C4-2B (cell line): ENCODE measurements at regions not wholly inside any gene's neighbourhood (a gene's known extent, or its start where the extent isn't known, plus 50 kb on each side); places are given as distances from the start of the nearest gene placed in this dataset.

ENCODE experiments used
- ZFX ChIP-seq: fragments of 450-650 bp; IDR thresholded peaks from 2 replicates; pipeline ENCODE4 v1.6.1; 2017
- TF ChIP-seq, protein P1 (sequence below): fragments of 450-650 bp; conservative IDR thresholded peaks from 2 replicates; pipeline ENCODE4 v1.5.1; 2017; ENCODE audit warnings: mild to moderate bottlenecking

DNA sequence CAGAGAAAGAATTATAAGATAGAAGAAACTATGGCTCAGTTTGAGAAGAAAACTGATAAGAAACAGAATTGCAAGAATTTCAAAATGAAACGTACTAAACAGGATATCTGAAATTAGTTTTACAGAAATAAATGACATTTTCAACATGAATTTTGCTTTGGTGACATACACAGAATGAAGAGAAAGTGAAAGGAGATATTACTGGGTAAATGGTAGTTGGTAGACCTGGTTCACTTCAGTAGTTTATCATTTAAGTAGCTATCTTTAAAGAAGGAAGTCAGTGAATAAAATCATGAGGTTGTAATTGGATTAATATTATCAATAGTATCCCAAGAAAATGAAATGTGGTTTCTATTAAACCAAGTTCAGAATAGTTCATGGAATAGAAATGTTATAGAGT, 395.5 kb upstream of the SMIM31 start:
- TF ChIP-seq, protein P1, sequence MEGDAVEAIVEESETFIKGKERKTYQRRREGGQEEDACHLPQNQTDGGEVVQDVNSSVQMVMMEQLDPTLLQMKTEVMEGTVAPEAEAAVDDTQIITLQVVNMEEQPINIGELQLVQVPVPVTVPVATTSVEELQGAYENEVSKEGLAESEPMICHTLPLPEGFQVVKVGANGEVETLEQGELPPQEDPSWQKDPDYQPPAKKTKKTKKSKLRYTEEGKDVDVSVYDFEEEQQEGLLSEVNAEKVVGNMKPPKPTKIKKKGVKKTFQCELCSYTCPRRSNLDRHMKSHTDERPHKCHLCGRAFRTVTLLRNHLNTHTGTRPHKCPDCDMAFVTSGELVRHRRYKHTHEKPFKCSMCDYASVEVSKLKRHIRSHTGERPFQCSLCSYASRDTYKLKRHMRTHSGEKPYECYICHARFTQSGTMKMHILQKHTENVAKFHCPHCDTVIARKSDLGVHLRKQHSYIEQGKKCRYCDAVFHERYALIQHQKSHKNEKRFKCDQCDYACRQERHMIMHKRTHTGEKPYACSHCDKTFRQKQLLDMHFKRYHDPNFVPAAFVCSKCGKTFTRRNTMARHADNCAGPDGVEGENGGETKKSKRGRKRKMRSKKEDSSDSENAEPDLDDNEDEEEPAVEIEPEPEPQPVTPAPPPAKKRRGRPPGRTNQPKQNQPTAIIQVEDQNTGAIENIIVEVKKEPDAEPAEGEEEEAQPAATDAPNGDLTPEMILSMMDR = no peak
- no peak for TF ChIP-seq ZFX
